Neutrophil (primary cell): ENCODE measurements at regions not wholly inside any gene's neighbourhood (a gene's known extent, or its start where the extent isn't known, plus 50 kb on each side); places are given as distances from the start of the nearest gene placed in this dataset.

Source experiments
- H3K27ac ChIP-seq: fragments of 200-600 bp; sonication (generic); 2 replicates; pipeline ENCODE4 v1.5.1; 2016; ENCODE audit warnings: mild to moderate bottlenecking, moderate library complexity
- H3K27me3 ChIP-seq: fragments of 200-600 bp; sonication (generic); 2 replicates; pipeline ENCODE4 v1.6.0; 2016; ENCODE audit warnings: mild to moderate bottlenecking
- H3K36me3 ChIP-seq: fragments of 200-600 bp; sonication (generic); 2 replicates; pipeline ENCODE4 v1.5.1; 2017
- H3K4me1 ChIP-seq, 2 experiments: fragments of 200-600 bp in 1 of 2; sonication (generic) in 1 of 2; 1 replicate in 1 of 2; 2 replicates in 1 of 2; pipeline versions ENCODE4 v1.5.1 to v1.6.1; 2013 to 2016; ENCODE audit warnings: low read depth in 1 of 2, low read length in 1 of 2, mild to moderate bottlenecking in 1 of 2, moderate library complexity in 1 of 2; ENCODE audit not compliant: control insufficient read depth in 1 of 2, insufficient read depth in 1 of 2
- H3K4me3 ChIP-seq, 2 experiments: fragments of 200-600 bp in 1 of 2; sonication (generic) in 1 of 2; 1 replicate in 1 of 2; 2 replicates in 1 of 2; pipeline ENCODE4 v1.5.1; 2013 to 2016; ENCODE audit warnings: low read depth in 1 of 2, low read length in 1 of 2, mild to moderate bottlenecking in 1 of 2, moderate library complexity in 1 of 2
- H3K9me3 ChIP-seq: fragments of 200-600 bp; sonication (generic); 2 replicates; pipeline ENCODE4 v1.5.1; 2016
- CTCF ChIP-seq: fragments of 200-600 bp; sonication (generic); IDR thresholded peaks from 2 replicates; pipeline ENCODE4 v1.5.1; 2016; ENCODE audit warnings: antibody characterized with exemption

- Histone ChIP-seq H3K4me3 (no peak overlapping the region), H3K27ac (no peak overlapping the region), H3K27me3 (no peaks in the 10 kb centered on the region), H3K36me3 (no peaks in the 10 kb centered on the region), H3K4me1 (no peaks in the 10 kb centered on the region), H3K9me3 (no peaks in the 10 kb centered on the region)
- TF ChIP-seq CTCF: no peak
These were observed 508.5 kb upstream of the SLIT2 start for GRCh38 chr4:19743115-19743638.

DNA sequence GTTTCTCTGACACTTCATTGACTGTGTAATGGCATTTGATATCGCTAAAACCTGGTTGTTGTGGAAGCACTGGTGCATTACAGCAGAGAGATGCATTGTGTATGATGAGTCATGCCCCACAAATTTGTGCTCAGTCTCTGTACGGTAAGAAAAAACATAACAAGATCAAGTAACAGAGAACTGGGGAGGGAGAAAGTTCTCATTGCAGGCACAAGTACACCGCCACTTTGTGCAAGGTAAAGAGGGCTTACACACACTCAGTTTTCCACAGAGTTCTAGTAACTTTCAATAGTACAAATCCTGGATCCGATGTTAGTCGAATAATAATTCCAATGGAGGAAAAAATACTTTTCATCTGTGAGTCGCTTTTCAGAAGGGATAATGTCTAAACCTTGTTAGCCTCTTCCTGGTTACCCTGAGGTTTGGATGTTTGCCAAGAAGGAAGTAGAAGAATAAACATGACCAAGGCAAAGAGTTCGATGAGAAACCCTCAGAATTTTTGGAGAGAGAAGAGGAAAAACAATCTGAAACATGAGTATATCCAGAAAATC, 512.5 kb upstream of the SLIT2 start:
- H3K27ac ChIP-seq: no peak overlapping the region
- no peak overlapping the region for H3K4me3 ChIP-seq

DNA sequence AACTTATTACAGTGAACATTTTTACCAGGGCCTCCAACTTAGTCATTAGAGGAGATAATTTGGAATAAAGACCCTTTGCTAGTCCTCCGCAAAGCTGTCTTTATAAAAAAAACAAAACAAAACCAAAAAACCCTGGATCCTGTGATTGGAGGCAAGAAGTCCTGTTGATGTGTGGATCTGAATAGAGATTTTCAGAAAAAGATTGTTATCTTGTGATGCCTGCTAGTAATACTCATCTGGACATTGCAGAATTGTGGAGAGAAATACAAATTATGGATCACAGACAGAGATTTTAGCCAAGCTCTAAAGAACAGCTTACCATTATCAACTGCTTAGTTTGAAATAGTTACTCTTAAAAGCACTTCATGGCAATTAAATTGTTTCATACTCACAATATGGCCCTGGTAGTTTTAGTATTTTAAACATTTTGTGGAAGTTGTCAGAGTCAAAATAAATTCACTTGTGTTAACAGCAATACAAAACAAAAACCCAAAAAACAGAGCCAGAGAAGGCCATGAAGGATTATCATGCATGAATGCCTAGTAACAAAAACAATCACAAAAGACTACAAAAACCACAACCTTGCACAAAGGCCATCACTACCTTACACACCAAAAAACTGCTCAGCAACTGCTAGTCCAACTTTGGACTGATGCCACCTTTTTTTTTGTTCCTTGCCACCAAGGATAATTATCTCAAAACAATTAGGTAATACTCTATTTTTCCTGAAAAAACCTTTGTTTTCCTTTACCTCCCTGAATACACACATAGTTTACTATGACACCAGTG, 514.5 kb upstream of the SLIT2 start:
- H3K27ac ChIP-seq: no peak overlapping the region
- H3K9me3 ChIP-seq: no peaks in the 10 kb centered on the region
- H3K4me1 ChIP-seq: no peaks in the 10 kb centered on the region
- no peaks in the 10 kb centered on the region for H3K36me3 ChIP-seq
- H3K4me3 ChIP-seq: no peak overlapping the region
- no peak for TF ChIP-seq CTCF
- no peaks in the 10 kb centered on the region for H3K27me3 ChIP-seq

More for the DNA sequence above, 512.5 kb upstream of the SLIT2 start:
- no peaks in the 10 kb centered on the region for H3K27me3 ChIP-seq
- no peak for TF ChIP-seq CTCF
- no peaks in the 10 kb centered on the region for H3K36me3 ChIP-seq
- no peaks in the 10 kb centered on the region for H3K4me1 ChIP-seq
- no peaks in the 10 kb centered on the region for H3K9me3 ChIP-seq

- Histone ChIP-seq H3K4me3 (no peak overlapping the region), H3K27me3 (no peaks in the 10 kb centered on the region), H3K9me3 (no peaks in the 10 kb centered on the region), H3K4me1 (no peaks in the 10 kb centered on the region), H3K27ac (no peak overlapping the region), H3K36me3 (no peaks in the 10 kb centered on the region)
- TF ChIP-seq CTCF: no peak
These were observed 516.7 kb upstream of the SLIT2 start for GRCh38 chr4:19735012-19735411.

GRCh38 chr4:19729886-19730651, 521.6 kb upstream of the SLIT2 start:
- H3K27ac ChIP-seq: no peak overlapping the region
- no peaks in the 10 kb centered on the region for H3K9me3 ChIP-seq
- H3K4me1 ChIP-seq: no peaks in the 10 kb centered on the region
- no peaks in the 10 kb centered on the region for H3K36me3 ChIP-seq
- no peaks in the 10 kb centered on the region for H3K27me3 ChIP-seq
- H3K4me3 ChIP-seq: no peak overlapping the region
- TF ChIP-seq CTCF: no peak
